DND-41 (cell line): ENCODE measurements at regions not wholly inside any gene's neighbourhood (a gene's known extent, or its start where the extent isn't known, plus 50 kb on each side); places are given as distances from the start of the nearest gene placed in this dataset.

ENCODE experiments used
- ATAC-seq: fragments of 200-7000 bp; cut with Tn5 transposase; 3 replicates; pipeline ENCODE4 v1.9.1; 2021; ENCODE audit warnings: low read depth; ENCODE audit not compliant: insufficient read depth
- DNase-seq: peaks from one replicate; pipeline ENCODE4 v3.0.0-alpha.2; 2020
- H2AFZ ChIP-seq: 2 replicates; pipeline ENCODE4 v1.6.0; 2012; ENCODE audit warnings: low read depth, low read length
- H3K27ac ChIP-seq: 2 replicates; pipeline ENCODE4 v1.5.1; 2012; ENCODE audit warnings: low read length, inconsistent platforms
- H3K27me3 ChIP-seq: fragments of 200-600 bp; sonication (generic); 2 replicates; pipeline ENCODE4 v1.6.0; 2012; ENCODE audit warnings: low read length, mild to moderate bottlenecking, inconsistent platforms; ENCODE audit not compliant: insufficient read depth, poor library complexity
- H3K36me3 ChIP-seq: 2 replicates; pipeline ENCODE4 v1.5.1; 2012; ENCODE audit warnings: low read length, inconsistent platforms; ENCODE audit not compliant: insufficient read depth
- H3K4me1 ChIP-seq: 2 replicates; pipeline ENCODE4 v1.5.1; 2012; ENCODE audit warnings: mild to moderate bottlenecking, low read length; ENCODE audit not compliant: insufficient read depth
- H3K4me2 ChIP-seq: 2 replicates; pipeline ENCODE4 v1.6.0; 2012; ENCODE audit warnings: mild to moderate bottlenecking, moderate library complexity, low read length, inconsistent platforms; ENCODE audit not compliant: insufficient read depth
- H3K4me3 ChIP-seq, 2 experiments: fragments of 200-600 bp in 1 of 2; shearing (Covaris generic) in 1 of 2; 2 replicates each; pipeline ENCODE4 v1.5.1; 2012 to 2016; ENCODE audit warnings: inconsistent platforms in 2 of 2, low read length in 2 of 2, mild to moderate bottlenecking in 2 of 2, low read depth in 1 of 2, moderate library complexity in 1 of 2
- H3K79me2 ChIP-seq: 2 replicates; pipeline ENCODE4 v1.6.0; 2012; ENCODE audit warnings: low read length, inconsistent platforms; ENCODE audit not compliant: insufficient read depth
- H3K9ac ChIP-seq: 2 replicates; pipeline ENCODE4 v1.6.0; 2012; ENCODE audit warnings: low read depth, mild to moderate bottlenecking, inconsistent platforms, low read length, moderate library complexity
- H3K9me3 ChIP-seq: 2 replicates; pipeline ENCODE4 v1.5.1; 2012; ENCODE audit warnings: low read length, moderate library complexity, mild to moderate bottlenecking, inconsistent platforms; ENCODE audit not compliant: insufficient read depth, severe bottlenecking
- H4K20me1 ChIP-seq: 2 replicates; pipeline ENCODE4 v1.6.0; 2012; ENCODE audit warnings: low read length; ENCODE audit not compliant: insufficient read depth
- EZH2 ChIP-seq: IDR thresholded peaks from 3 replicates; pipeline ENCODE4 v1.6.1; 2012; ENCODE audit warnings: borderline replicate concordance, low read depth, mild to moderate bottlenecking, moderate library complexity, low read length, inconsistent platforms; ENCODE audit not compliant: severe bottlenecking
- TF ChIP-seq, protein P1 (sequence below): IDR thresholded peaks from 2 replicates; pipeline ENCODE4 v1.5.1; 2012; ENCODE audit warnings: borderline replicate concordance, low read length, moderate library complexity, mild to moderate bottlenecking; ENCODE audit not compliant: poor library complexity, severe bottlenecking; ENCODE audit errors: extremely low read depth

DNA sequence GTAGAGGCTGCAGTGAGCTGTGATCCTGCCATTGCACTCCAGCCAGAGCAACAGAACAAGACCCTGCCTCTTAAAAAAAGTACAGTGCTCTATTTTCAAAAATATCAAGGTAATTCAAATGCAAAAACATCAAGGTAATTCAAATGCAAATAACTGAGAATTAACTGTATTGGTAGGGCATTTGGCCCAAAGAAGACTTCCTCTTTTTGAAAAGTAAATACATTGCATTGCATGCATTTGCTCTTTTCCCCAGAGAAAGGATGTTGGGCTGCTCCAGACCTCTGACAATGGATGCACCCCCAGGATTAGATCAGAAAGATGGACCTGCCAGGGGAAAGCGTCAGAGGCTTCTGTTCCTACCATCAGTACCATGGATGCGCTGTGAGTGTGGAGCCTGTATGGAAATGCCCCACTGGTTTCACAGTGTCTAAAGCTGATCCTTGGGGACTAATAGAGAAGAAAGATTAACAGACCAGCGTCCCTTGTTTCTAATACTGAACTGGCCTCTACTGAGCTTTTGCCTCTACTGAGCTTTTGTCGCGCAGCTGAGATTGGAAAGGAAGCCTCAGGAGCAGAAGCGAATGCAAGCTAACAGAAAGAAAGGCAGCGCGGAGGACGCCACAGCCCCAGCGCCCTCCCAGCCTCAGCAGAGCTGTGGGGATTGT, 93.5 kb upstream of the LYZL2 start:
- H3K4me2 ChIP-seq, result no peak overlapping the region
- no peak for TF ChIP-seq EZH2
- TF ChIP-seq, protein P1, sequence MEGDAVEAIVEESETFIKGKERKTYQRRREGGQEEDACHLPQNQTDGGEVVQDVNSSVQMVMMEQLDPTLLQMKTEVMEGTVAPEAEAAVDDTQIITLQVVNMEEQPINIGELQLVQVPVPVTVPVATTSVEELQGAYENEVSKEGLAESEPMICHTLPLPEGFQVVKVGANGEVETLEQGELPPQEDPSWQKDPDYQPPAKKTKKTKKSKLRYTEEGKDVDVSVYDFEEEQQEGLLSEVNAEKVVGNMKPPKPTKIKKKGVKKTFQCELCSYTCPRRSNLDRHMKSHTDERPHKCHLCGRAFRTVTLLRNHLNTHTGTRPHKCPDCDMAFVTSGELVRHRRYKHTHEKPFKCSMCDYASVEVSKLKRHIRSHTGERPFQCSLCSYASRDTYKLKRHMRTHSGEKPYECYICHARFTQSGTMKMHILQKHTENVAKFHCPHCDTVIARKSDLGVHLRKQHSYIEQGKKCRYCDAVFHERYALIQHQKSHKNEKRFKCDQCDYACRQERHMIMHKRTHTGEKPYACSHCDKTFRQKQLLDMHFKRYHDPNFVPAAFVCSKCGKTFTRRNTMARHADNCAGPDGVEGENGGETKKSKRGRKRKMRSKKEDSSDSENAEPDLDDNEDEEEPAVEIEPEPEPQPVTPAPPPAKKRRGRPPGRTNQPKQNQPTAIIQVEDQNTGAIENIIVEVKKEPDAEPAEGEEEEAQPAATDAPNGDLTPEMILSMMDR, result no peak
- ATAC-seq, result no peak

DNA sequence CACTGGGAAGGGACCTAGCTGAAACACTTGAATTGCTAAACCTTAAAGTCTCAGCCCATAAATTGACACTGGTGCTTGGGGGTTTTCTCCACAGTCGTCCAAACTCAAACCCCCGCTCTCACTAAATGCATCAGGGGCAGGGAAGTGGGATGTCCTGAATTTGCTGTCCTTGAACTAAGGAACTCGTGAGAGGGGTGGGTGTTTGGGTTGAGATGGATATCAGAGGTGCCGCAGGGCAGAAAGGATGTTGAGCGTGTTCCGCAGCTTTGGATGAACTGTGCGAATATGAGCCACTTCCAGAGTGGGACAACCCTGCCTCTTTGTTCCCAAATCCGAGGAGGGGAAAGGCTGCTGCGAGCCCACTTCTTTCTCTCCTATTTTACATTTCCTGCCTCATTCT, 90.3 kb upstream of the LYZL2 start:
- no peak for TF ChIP-seq EZH2
- TF ChIP-seq, protein P1, result no peak
- Histone ChIP-seq H3K79me2 (no peaks in the 10 kb centered on the region), H3K27ac (no peak overlapping the region), H3K27me3 (no peaks in the 10 kb centered on the region), H3K9ac (no peak overlapping the region), H4K20me1 (no peaks in the 10 kb centered on the region), H3K9me3 (no peaks in the 10 kb centered on the region), H2AFZ (no peak overlapping the region), H3K4me2 (no peak overlapping the region), H3K4me1 (no peaks in the 10 kb centered on the region), H3K36me3 (no peaks in the 10 kb centered on the region), H3K4me3 (no peak overlapping the region)
- DNase-seq (no peak), ATAC-seq (no peak)

More for the DNA sequence above, 93.5 kb upstream of the LYZL2 start:
- H3K27me3 ChIP-seq, result no peaks in the 10 kb centered on the region
- no peak overlapping the region for H3K27ac ChIP-seq
- no peaks in the 10 kb centered on the region for H3K36me3 ChIP-seq
- H3K4me1 ChIP-seq, result peaks cover 6% of the 10 kb centered on the region
- no peaks in the 10 kb centered on the region for H3K79me2 ChIP-seq
- no peak overlapping the region for H2AFZ ChIP-seq
- H3K9ac ChIP-seq, result no peak overlapping the region
- no peak for DNase-seq
- no peaks in the 10 kb centered on the region for H3K9me3 ChIP-seq
- no peaks in the 10 kb centered on the region for H4K20me1 ChIP-seq
- H3K4me3 ChIP-seq, result no peak overlapping the region

DNA sequence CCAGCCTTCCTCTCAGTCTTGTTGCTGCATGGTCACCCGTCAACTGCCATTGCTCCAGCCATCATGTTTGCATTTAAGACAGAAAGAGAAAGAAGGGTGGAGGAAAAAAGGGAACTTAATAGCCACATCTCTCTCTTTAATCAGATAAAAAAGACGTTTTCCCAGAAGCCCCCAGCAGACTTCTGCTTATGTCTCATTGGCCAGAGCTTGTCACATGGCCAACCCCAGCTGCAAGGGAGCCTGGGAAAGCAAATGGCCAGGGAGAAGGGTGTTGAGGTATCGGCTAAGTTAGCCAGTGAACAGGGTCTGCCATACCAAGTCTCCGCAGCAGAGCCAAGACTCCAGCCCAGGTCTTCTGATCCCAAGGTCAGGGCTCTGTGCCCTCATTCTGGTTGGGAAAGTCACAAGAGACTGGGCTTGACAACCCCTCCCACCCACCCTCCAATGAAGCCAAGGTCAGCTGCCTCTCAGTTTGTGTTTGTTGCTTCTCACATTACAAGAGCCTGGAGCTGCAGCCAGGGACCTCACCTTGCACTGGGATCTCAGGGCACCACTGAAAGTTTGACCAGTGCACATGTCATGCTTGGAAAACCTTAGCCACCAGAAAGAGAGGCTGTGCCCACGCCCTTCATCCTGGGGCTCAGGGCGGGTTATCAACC, 80.3 kb upstream of the LYZL2 start:
- Histone ChIP-seq H3K79me2 (no peaks in the 10 kb centered on the region), H3K27me3 (no peaks in the 10 kb centered on the region), H3K9me3 (peaks cover 8% of the 10 kb centered on the region), H4K20me1 (no peaks in the 10 kb centered on the region), H3K9ac (no peak overlapping the region), H3K36me3 (no peaks in the 10 kb centered on the region), H3K4me2 (no peak overlapping the region), H3K4me1 (peaks cover 32% of the 10 kb centered on the region), H2AFZ (no peak overlapping the region), H3K27ac (no peak overlapping the region), H3K4me3 (no peak overlapping the region)
- TF ChIP-seq, protein P1, result no peak
- no peak for TF ChIP-seq EZH2
- DNase-seq (no peak), ATAC-seq (no peak)
